ENCODE measurements at regions not wholly inside any gene's neighbourhood (a gene's known extent, or its start where the extent isn't known, plus 50 kb on each side); places are given as distances from the start of the nearest gene placed in this dataset.
"Not testable (repeated sequence)": the region's sequence is repeated elsewhere in the genome, so short reads cannot be mapped to it uniquely, and the experiment has no call there.

DNA sequence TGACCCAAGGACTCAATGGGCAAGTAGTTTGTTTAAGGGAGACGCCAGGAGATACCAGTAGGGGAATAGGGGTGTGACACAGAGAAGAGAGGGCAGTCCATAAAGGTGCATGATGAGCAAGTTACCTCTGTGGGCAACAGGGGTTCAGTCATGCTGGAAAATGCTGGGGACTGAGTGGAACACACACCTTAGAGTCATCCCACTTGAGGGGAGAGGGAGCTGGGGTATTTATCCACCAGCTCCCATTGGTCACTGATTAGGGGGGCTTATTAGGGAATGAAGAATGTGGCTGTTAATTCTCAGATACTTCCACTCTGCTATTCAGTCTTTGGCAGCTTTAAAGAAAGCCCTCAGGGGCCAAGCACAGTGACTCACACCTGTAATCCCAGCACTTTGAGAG, 67.5 kb upstream of the MRI1 start:
- DNase-seq (ENCODE audit: low read depth) = no peak
- TF ChIP-seq, protein P1, sequence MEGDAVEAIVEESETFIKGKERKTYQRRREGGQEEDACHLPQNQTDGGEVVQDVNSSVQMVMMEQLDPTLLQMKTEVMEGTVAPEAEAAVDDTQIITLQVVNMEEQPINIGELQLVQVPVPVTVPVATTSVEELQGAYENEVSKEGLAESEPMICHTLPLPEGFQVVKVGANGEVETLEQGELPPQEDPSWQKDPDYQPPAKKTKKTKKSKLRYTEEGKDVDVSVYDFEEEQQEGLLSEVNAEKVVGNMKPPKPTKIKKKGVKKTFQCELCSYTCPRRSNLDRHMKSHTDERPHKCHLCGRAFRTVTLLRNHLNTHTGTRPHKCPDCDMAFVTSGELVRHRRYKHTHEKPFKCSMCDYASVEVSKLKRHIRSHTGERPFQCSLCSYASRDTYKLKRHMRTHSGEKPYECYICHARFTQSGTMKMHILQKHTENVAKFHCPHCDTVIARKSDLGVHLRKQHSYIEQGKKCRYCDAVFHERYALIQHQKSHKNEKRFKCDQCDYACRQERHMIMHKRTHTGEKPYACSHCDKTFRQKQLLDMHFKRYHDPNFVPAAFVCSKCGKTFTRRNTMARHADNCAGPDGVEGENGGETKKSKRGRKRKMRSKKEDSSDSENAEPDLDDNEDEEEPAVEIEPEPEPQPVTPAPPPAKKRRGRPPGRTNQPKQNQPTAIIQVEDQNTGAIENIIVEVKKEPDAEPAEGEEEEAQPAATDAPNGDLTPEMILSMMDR (IDR thresholded peaks at IDR 0.05; ENCODE audit: insufficient read depth, low read depth, low read length, missing control alignments) = no peak
- no peak overlapping the region for H3K4me3 ChIP-seq (ENCODE audit: low read depth, low read length)

DNA sequence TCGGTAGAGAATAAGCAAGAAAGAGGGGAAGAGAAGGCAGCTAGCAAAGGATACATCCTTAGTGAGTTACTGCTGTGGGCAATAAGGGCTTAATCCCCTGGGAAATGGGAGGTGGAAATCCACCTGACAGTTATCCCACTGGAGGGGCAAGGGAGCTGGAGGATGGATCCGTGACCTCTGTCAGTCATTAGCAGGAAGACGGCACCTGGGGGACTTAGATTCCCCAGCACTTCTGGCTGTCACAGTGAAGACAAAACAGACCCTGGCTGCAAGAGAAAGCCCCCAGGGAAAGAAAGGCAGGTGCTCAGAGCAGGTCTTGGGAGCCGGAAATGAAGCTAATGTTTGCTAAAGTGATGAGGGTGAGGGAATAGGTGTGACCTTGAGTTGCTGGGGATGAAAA, 70.4 kb upstream of the MRI1 start:
- DNase-seq (ENCODE audit: low read depth) = no peak
- TF ChIP-seq, protein P1 (IDR thresholded peaks at IDR 0.05; ENCODE audit: insufficient read depth, low read depth, low read length, missing control alignments) = no peak
- no peak overlapping the region for H3K4me3 ChIP-seq (ENCODE audit: low read depth, low read length)

DNA sequence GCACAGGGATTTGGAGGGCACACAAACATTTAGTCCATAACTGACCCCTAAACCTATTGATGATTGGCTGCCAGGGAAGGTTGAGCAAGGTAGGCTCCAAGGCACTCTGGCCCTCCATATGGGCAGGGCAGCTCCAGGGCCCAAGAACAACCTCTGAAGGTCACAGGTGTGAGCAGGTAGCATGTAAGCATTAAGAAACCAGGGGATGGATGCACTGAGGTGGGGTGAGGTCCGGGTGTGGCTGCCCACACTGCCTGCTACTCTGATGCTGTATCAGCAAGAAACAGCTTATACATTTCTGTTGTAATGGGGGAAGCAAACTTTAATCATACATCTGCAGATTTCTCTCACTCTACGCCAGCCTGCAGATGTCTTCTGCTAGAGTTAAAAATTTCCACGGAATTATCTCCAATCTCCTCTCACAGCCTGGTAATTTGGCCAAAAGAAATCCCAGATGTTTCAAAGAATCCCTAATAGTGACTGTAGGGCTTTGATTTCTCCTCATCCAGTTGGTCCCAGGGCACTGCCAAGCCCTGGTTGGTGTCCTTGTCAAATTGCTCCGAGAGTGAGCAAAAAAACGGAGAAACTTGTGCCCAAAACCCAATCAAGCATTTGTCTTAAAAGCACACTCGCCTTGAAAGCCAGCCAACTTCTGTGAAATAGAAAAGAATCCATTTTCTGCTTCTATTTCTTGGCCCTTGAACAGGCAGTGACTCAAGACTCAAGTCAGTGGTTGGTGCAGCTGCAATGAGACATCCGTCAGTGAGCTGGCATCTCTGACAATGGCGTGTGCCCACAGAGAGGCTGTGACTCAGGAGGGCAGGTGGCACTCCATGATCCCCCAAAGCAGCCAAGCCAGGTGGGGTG, 72.5 kb upstream of the MRI1 start:
- TF ChIP-seq, protein P1 (IDR thresholded peaks at IDR 0.05; ENCODE audit: insufficient read depth, low read depth, low read length, missing control alignments) = no peak
- no peak overlapping the region for H3K4me3 ChIP-seq (ENCODE audit: low read depth, low read length)

DNA sequence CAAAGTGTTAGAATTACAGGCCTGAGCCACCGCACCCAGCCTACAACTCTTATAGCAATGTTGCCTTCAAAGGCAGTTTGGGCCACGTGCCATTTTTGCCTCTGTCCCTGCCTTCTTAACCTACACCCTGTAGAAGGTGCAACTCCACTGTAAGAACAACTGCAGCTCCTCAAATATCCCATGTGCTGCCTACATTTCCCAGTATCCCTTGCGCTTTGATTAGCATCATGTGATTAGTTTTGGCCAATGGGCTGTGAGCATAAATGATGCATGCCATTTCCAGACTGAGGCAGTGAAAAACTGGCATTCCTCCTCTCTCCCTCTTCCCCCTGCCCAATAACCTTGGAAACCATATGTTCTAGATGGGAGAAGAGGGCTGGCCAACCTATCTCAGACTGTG, 75.2 kb upstream of the MRI1 start:
- no peak overlapping the region for H3K4me3 ChIP-seq (ENCODE audit: low read depth, low read length)
- DNase-seq (ENCODE audit: low read depth) = peak; percentile 37
- TF ChIP-seq, protein P1 (IDR thresholded peaks at IDR 0.05; ENCODE audit: insufficient read depth, low read depth, low read length, missing control alignments) = no peak

More for the DNA sequence above, 72.5 kb upstream of the MRI1 start:
- DNase-seq (ENCODE audit: low read depth) = no peak

DNA sequence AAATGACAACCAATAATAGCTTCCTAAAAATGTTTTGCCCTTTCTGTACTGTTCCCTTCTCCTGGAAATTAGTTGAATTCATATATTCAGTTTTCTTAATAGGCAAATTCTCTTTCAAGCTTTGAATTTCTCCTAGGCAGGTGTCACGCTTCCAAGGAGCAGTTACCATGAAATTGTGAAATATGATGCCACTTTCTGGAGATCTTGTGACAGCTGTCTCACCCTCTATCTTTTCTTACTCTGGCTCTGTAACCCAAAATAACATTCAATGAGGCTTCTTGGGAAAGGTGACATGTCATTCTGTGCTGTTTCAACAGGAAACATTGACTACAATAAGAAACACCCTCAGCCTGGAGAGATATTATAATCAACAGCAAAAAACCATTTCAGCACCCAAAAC, 80.3 kb upstream of the MRI1 start:
- H3K4me3 ChIP-seq (ENCODE audit: low read depth, low read length) = no peak overlapping the region
- DNase-seq (ENCODE audit: low read depth) = no peak
- TF ChIP-seq, protein P1 (IDR thresholded peaks at IDR 0.05; ENCODE audit: insufficient read depth, low read depth, low read length, missing control alignments) = no peak

DNA sequence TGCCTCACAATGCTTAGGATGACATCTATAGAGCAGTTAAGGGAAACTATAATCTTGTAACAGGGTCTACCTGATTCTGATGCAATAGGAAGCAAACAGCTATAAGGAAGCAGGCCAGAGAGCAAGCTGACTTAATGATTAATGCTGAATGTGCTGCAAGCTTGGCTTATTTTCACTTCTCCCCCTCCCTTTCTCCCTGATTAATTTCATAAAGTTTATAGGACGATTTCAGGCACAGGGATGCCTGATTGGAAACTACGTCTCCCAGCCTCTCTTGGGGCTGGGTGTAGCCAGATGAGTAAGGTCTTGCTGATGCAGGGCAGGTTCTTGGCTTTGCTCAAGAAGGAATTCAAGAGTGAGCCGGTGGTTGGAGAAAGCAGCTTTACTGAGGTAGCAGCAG, 82.8 kb upstream of the MRI1 start:
- no peak for DNase-seq (ENCODE audit: low read depth)
- TF ChIP-seq, protein P1 (IDR thresholded peaks at IDR 0.05; ENCODE audit: insufficient read depth, low read depth, low read length, missing control alignments) = no peak
- H3K4me3 ChIP-seq (ENCODE audit: low read depth, low read length) = no peak overlapping the region

DNA sequence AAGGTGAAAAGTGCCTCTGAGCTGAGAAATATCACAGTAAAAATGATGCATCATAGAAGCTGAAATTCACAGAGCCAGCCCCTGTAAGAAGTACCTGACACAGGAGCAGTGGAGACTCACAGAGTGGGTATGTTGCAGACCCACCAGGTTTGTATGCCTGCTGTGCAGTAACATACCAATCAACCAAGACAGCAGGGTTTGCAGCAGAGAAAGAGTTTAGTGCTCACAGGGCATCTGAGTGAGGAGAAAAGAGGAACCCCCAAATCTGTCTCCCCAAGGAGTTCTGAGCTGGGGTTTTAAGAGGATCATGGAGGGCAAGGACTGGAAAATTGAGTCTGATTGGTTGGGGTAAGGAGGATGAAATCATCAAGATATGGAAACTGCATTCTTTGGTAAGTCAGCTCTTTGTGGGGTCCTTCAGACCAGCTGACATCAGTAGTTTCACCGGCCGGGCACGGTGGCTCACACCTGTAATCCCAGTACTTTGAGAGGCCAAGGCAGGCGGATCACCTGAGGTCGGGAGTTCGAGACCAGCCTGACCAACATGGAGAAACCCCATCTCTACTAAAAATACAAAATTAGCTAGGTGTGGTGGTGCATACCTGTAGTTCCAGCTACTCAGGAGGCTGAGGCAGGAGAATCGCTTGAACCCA, 83.5 kb upstream of the MRI1 start:
- not testable (repeated sequence) for H3K4me3 ChIP-seq (ENCODE audit: low read depth, low read length)

DNA sequence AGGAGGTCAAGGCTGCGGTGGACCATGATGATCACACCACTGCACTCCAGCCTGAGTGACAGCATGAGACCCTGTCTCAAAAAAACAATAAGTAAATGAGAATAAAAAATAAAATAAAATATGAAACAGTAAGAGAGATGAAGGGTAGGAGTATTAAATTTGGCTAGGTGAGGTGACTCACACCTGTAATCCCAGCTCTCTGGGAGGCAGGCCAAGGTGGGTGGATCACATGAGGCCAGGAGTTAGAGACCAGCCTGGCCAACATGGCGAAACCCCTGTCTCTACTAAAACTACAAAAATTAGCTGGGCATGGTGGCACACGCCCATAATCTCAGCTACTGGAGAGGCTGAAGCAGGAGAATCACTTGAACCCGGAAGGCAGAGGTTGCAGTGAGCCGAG, 87.4 kb upstream of the MRI1 start:
- DNase-seq (ENCODE audit: low read depth); H3K4me3 ChIP-seq (ENCODE audit: low read depth, low read length): not testable (repeated sequence)

More for the DNA sequence above, 83.5 kb upstream of the MRI1 start:
- DNase-seq (ENCODE audit: low read depth) = not testable (repeated sequence)

DNA sequence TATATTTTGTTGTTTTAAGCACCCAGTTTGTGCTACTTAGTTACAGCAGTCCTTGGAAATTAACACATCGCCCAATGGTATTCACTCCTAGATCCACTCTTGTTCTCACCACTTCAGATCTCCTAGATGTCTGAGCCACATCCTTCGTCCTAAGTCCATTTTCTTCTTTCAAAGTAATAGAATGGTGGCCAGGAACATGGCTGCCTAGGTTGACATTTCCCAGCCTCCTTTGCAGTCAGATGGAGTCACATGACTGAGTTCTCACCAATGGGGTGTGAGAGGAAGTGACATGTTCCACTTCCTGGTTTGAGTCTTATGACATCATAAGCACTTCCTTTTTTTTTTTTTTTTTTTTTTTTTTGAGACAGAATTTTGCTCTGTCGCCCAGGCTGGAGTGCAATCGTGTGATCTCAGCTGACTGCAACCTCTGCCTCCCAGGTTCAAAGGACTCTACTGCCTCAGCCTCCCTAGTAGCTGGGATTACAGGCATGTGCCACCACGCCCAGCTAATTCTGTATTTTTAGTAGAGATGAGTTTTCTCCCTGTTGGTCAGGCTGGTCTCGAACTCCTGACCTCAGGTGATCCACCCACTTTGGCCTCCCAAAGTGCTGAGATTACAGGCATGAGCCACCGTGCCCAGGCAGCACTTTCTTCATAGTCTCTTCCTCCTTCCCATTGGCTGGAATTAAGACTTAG, 91.7 kb upstream of the MRI1 start:
- peak; percentile 60 for DNase-seq (ENCODE audit: low read depth)
- H3K4me3 ChIP-seq (ENCODE audit: low read depth, low read length) = not testable (repeated sequence)
